HG03558 (cell line): ENCODE measurements at regions not wholly inside any gene's neighbourhood (a gene's known extent, or its start where the extent isn't known, plus 50 kb on each side); places are given as distances from the start of the nearest gene placed in this dataset.
"Not testable (repeated sequence)": the region's sequence is repeated elsewhere in the genome, so short reads cannot be mapped to it uniquely, and the experiment has no call there.

ENCODE experiments used
- ATAC-seq: cut with Tn5 transposase; IDR thresholded peaks from one replicate; pipeline ENCODE4 v1.9.1; 2021; ENCODE audit warnings: moderate number of reproducible peaks; ENCODE audit not compliant: unreplicated experiment; ENCODE audit errors: extremely low read depth

GRCh38 chr1:95730986-95731385 is 497.0 kb downstream of the RWDD3 start:
- ATAC-seq = no peak

DNA sequence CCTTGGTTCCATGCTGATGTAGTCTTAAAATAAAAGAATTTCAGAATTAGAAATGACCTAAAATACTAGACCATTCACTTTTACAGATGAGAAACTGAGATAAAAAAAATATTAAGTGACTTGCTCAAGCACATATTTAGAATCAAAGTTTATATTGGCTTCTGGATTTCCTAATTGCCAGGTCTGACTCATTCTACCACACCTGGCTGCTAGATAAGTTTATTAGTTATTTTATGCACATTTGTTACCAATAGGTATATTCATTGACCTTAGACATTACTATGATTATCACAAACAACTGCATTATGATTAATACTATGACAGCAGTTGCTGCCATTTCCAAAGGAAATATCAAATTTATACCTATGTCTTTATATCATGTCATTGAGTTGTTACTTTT is 497.5 kb downstream of the RWDD3 start:
- ATAC-seq = no peak

GRCh38 chr1:95733031-95733430 is 499.0 kb downstream of the RWDD3 start:
- ATAC-seq = no peak

DNA sequence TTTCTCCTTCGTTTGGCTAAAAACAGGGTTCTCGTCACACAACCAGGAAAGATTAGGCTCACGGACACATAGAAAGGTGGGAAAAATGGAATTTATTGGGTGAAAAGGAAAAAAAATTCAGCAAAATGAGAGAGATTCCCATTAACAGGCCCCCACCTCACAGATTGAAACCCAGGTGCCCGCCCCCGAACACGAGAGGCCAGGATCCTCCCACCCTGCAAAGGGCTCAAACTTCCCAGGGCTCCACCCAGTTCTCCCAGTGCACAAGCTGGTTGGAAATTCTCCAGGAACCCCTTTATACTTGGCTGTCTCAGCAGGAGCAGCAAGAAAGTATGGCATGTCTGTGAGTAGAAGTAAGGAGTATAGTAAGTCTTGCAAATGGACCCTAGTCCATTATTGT is 499.7 kb downstream of the RWDD3 start:
- ATAC-seq = no peak

DNA sequence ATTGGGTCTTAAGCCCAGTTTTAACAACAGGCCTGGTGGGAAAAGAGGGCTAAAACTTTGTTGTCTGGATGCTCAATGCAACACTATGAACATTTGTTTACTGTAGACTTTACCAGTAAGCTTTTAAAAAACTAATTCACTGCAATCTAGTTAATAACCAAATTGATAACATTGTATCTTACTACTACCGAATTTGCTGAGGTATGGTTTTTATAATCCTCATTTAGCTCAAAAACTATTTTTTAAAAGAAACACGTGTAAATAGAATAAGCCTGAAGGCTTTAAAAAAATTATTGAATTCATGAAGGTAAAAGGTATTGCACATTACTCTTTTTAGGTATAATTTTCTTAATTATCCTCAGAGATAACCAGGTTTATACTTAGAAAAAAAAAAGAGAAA is 500.6 kb downstream of the RWDD3 start:
- no peak for ATAC-seq

GRCh38 chr1:95742591-95743089 is 508.6 kb downstream of the RWDD3 start:
- ATAC-seq = no peak

GRCh38 chr1:95744731-95745130 is 510.7 kb downstream of the RWDD3 start:
- no peak for ATAC-seq

GRCh38 chr1:95752515-95753381 is 518.7 kb downstream of the RWDD3 start:
- no peak for ATAC-seq

- no peak for ATAC-seq
These were observed 519.5 kb downstream of the RWDD3 start for GRCh38 chr1:95753382-95754016.

DNA sequence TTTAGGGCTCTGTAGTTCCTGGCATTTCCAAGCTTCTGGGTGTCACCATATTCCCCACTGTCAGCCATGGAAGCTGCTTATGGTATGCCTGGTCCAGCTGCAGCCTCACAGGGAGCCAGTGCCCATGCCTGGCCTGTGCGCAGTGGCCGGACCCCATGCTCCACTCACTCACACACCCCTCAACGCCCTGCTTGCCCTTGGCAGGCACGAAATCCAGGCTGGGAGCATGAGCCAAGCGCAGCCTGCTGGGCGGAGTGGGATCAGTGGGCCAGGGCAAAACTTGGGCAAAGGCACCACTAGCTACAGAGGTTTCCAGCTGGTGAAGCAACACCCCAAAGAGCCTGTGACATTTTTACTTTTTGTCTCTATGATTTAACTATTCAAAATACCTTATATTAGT is 520.4 kb downstream of the RWDD3 start:
- no peak for ATAC-seq

DNA sequence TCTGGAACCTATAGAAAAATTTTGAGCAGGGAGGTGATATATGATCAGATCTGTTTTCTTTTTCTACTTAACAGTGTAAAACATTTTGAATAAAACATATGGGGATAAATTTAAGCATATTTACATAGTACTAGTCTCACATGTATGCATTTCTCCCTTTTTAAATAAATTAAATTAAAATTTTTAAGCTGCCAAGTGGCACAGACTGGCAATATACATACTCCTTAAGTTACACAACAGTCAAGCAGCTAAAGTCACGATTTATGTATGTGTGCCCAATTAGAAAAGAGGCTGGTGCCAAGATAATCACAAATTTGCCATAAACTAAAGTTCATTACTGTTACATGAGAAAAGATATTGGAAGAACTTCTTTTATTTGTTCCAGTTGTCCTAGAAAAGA is 532.0 kb downstream of the RWDD3 start:
- ATAC-seq = no peak

- no peak for ATAC-seq
These were observed 536.6 kb downstream of the RWDD3 start for GRCh38 chr1:95770581-95770980.

DNA sequence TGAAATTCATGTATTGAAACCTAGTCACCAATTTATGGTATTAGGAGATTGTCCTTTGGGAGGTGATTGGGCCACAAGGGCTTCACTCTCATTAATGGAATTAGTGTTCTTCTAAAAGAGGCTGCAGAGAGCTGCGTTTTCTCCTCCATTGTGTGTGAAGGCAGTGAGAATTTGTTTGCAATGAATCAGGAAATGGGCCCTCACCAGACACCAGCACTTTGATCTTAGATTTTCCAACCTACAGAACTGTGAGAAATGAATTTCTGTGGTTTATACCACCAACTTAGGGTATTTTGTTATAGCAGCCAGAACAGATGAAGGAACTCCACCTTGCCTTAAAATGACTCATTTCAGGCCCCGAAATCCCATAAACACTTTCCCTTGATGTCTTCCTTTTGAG is 544.2 kb downstream of the RWDD3 start:
- no peak for ATAC-seq

- no peak for ATAC-seq
These were observed 546.8 kb downstream of the RWDD3 start for GRCh38 chr1:95780836-95781235.

DNA sequence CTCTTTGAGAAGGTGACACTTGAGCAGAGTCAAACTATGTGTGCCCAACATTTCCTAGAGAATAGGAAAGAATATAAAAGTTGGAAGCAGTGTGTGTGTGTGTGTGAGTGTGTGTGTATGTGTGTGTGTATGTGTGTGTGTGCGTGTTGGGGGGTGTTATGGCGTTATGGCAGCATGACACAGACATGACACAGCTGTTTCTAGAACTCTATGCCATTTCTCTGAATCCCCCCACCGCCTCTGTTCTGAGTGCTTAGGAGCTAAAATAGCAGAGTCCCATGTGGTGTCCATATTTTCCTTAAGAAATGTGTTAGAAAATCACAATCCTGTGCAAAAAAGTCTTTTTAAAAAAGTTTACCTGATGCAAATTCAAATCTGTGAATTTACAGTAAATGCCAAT is 556.1 kb downstream of the RWDD3 start:
- ATAC-seq = no peak

DNA sequence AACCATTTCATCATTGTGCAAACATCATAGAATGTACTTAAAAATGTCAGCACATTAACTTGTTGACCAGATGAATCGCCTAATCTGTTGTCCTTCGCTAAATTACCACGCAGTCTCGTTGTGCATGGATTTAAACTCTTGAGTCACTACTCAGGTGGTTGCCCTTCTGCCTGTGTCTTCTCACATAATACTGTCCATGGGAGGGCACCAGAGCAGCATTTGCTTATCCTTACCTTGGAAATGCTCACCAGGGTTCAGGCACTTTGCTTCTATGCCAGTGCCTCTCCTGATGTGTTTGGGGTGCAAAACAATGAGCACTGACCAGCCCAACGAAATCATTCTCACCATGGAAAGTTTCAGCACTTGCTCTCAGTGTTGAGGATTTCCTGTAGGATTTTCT is 559.9 kb downstream of the RWDD3 start:
- ATAC-seq = no peak

- ATAC-seq = not testable (repeated sequence)
These were observed 563.8 kb downstream of the RWDD3 start for GRCh38 chr1:95797761-95798160.

DNA sequence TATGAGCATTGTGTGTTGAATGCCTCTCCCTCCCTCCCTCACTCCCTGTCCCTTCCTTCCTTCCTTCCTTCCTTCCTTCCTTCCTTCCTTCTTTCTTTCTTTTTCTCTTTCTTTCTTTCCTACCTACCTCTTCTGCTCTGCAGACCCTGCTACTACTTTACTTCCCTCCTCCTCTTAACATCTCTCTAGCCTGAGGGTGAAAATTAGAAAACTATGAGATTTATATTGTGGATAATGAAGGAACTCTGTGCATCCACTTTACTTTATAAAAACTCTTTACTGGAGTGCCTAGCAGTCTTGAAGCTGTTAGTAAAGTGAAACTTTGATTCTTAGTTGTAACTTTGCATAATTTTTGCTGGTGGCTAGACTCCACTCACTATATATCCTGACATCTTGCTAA is 572.2 kb downstream of the RWDD3 start:
- no peak for ATAC-seq

- no peak for ATAC-seq
These were observed 575.4 kb downstream of the RWDD3 start for GRCh38 chr1:95809391-95809790.

GRCh38 chr1:95815511-95815910 is 581.5 kb downstream of the RWDD3 start:
- ATAC-seq = no peak

DNA sequence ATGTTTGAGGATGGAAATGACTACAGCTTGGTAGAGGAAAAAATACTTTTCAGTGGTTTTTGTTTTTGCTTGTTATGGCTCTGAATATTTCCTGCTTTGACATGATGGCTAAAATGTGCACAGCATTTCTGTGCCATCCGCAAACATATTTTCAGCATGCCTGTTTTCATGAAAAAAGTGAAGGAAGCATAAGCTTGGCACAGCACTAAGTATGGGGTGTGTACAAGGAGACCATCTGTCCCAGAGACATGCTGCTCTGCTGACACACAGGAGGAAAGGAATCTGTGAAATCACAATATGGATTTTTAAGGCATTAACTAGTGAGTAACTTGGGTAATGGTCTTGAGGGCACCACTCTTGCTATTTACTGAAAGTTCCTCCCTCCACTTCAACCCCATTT is 595.5 kb downstream of the RWDD3 start:
- ATAC-seq = no peak

GRCh38 chr1:95832370-95832769 is 598.4 kb downstream of the RWDD3 start:
- ATAC-seq = no peak
